ENCODE measurements at regions not wholly inside any gene's neighbourhood (a gene's known extent, or its start where the extent isn't known, plus 50 kb on each side); places are given as distances from the start of the nearest gene placed in this dataset.

GRCh38 chr3:191808073-191808472 lies 347.1 kb downstream of the PYDC2 start:
- Histone ChIP-seq H3K4me1 (ENCODE audit: control insufficient read depth, insufficient read depth, low read length) (no peaks in the 10 kb centered on the region), H3K4me3 (ENCODE audit: low read length) (no peak overlapping the region), H3K36me3 (ENCODE audit: control insufficient read depth, insufficient read depth, low read length) (no peaks in the 10 kb centered on the region), H3K27ac (ENCODE audit: low read length) (no peak overlapping the region), H3K27me3 (ENCODE audit: control insufficient read depth, insufficient read depth, low read length) (no peaks in the 10 kb centered on the region), H3K9me3 (ENCODE audit: control insufficient read depth, insufficient read depth, low read length) (no peaks in the 10 kb centered on the region)
- WGBS (ENCODE audit: insufficient coverage, insufficient read length) = no CpG with 5 or more reads among the region's 3 CpGs
- no peak for DNase-seq (ENCODE audit: low read depth, low spot score)

DNA sequence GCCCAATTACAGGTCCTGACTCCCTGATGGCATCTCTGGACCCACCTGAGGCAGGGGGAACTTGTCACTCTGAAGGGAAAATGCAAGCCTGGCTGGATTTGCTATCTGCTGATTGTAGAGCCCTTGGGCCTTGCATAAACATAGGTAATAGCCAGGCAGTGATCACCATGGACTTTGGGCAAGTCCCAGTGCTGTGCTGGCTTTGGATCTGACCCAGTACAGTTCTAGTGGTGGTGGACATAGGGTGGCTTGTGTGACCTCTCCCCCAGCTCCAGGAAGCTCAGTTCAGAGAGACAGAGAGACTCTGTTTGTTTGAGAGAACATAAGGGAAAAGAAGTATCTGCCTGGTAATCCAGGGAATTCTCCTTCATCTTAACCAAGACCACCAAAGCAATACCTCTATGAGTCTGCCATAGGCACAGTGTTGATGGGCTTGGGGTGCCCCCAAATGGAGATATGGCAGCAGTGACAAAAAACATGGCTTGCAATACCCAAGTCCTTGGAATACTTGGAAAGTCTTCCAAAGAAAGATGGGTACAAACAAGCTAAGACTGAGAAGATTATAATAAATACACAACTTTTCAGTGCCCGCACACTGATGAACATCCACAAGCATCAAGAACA lies 348.5 kb downstream of the PYDC2 start:
- H3K27me3 ChIP-seq (ENCODE audit: control insufficient read depth, insufficient read depth, low read length) = no peaks in the 10 kb centered on the region
- DNase-seq (ENCODE audit: low read depth, low spot score) = no peak
- no peaks in the 10 kb centered on the region for H3K9me3 ChIP-seq (ENCODE audit: control insufficient read depth, insufficient read depth, low read length)
- no CpG with 5 or more reads among the region's 1 CpG for WGBS (ENCODE audit: insufficient coverage, insufficient read length)
- H3K27ac ChIP-seq (ENCODE audit: low read length) = no peak overlapping the region
- H3K4me3 ChIP-seq (ENCODE audit: low read length) = no peak overlapping the region
- H3K4me1 ChIP-seq (ENCODE audit: control insufficient read depth, insufficient read depth, low read length) = no peaks in the 10 kb centered on the region
- no peaks in the 10 kb centered on the region for H3K36me3 ChIP-seq (ENCODE audit: control insufficient read depth, insufficient read depth, low read length)

GRCh38 chr3:191813245-191813644 lies 352.3 kb downstream of the PYDC2 start:
- no peaks in the 10 kb centered on the region for H3K9me3 ChIP-seq (ENCODE audit: control insufficient read depth, insufficient read depth, low read length)
- H3K4me3 ChIP-seq (ENCODE audit: low read length) = no peak overlapping the region
- DNase-seq (ENCODE audit: low read depth, low spot score) = no peak
- H3K27me3 ChIP-seq (ENCODE audit: control insufficient read depth, insufficient read depth, low read length) = no peaks in the 10 kb centered on the region
- no peak overlapping the region for H3K27ac ChIP-seq (ENCODE audit: low read length)
- no peaks in the 10 kb centered on the region for H3K4me1 ChIP-seq (ENCODE audit: control insufficient read depth, insufficient read depth, low read length)
- no peaks in the 10 kb centered on the region for H3K36me3 ChIP-seq (ENCODE audit: control insufficient read depth, insufficient read depth, low read length)

DNA sequence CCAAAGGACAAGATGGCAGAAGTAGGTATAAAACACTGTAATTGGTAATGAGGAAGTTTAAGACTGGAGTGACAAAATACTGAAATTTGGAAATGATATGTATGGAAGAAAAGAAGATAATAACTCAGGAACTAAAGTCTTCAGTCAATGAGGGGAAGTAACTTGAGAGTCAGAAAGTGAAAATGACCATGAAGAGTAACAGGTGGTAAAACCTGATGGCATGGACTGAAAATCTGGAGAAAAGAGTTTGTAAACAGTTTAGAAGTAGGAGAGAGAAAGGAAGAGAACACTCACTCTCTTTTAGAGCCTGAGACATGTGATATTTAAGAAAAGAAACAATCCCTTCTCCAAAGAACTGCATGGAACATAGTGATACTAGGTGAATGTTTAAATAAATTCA lies 387.9 kb downstream of the PYDC2 start:
- Histone ChIP-seq H3K27ac (ENCODE audit: low read length) (no peak overlapping the region), H3K27me3 (ENCODE audit: control insufficient read depth, insufficient read depth, low read length) (no peaks in the 10 kb centered on the region), H3K9me3 (ENCODE audit: control insufficient read depth, insufficient read depth, low read length) (no peaks in the 10 kb centered on the region), H3K4me3 (ENCODE audit: low read length) (no peak overlapping the region), H3K36me3 (ENCODE audit: control insufficient read depth, insufficient read depth, low read length) (no peaks in the 10 kb centered on the region), H3K4me1 (ENCODE audit: control insufficient read depth, insufficient read depth, low read length) (no peaks in the 10 kb centered on the region)
- no peak for DNase-seq (ENCODE audit: low read depth, low spot score)

DNA sequence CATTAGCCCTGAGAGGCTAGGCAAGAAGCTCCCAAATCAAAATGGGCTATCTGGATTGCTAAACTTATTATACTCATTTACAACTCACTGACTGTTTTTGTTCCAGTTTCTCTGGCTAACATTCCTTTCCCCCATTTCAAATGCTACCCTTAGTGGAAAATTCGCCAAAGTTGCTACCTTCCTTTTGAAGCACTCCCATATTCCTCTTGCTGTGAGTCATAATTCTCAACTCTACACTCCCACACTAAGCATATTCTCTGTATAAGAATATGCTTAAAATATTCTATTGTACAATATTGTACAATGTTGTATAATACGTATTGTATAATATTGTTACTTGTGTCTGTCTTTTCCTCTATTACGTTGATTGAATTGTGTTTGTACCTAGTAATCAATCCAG lies 398.6 kb downstream of the PYDC2 start:
- no peaks in the 10 kb centered on the region for H3K9me3 ChIP-seq (ENCODE audit: control insufficient read depth, insufficient read depth, low read length)
- DNase-seq (ENCODE audit: low read depth, low spot score) = no peak
- H3K36me3 ChIP-seq (ENCODE audit: control insufficient read depth, insufficient read depth, low read length) = no peaks in the 10 kb centered on the region
- H3K27ac ChIP-seq (ENCODE audit: low read length) = no peak overlapping the region
- no CpG with 5 or more reads among the region's 3 CpGs for WGBS (ENCODE audit: insufficient coverage, insufficient read length)
- H3K27me3 ChIP-seq (ENCODE audit: control insufficient read depth, insufficient read depth, low read length) = no peaks in the 10 kb centered on the region
- no peaks in the 10 kb centered on the region for H3K4me1 ChIP-seq (ENCODE audit: control insufficient read depth, insufficient read depth, low read length)
- no peak overlapping the region for H3K4me3 ChIP-seq (ENCODE audit: low read length)

- H3K27me3 ChIP-seq (ENCODE audit: control insufficient read depth, insufficient read depth, low read length) = no peaks in the 10 kb centered on the region
- no peaks in the 10 kb centered on the region for H3K9me3 ChIP-seq (ENCODE audit: control insufficient read depth, insufficient read depth, low read length)
- DNase-seq (ENCODE audit: low read depth, low spot score) = no peak
- no peaks in the 10 kb centered on the region for H3K36me3 ChIP-seq (ENCODE audit: control insufficient read depth, insufficient read depth, low read length)
- no peak overlapping the region for H3K4me3 ChIP-seq (ENCODE audit: low read length)
- no CpG with 5 or more reads among the region's 5 CpGs for WGBS (ENCODE audit: insufficient coverage, insufficient read length)
- H3K4me1 ChIP-seq (ENCODE audit: control insufficient read depth, insufficient read depth, low read length) = no peaks in the 10 kb centered on the region
- no peak overlapping the region for H3K27ac ChIP-seq (ENCODE audit: low read length)
Measured at GRCh38 chr3:191869738-191870415, 408.9 kb downstream of the PYDC2 start.

GRCh38 chr3:191873736-191874135 lies 412.8 kb downstream of the PYDC2 start:
- H3K4me1 ChIP-seq (ENCODE audit: control insufficient read depth, insufficient read depth, low read length) = no peaks in the 10 kb centered on the region
- H3K27me3 ChIP-seq (ENCODE audit: control insufficient read depth, insufficient read depth, low read length) = no peaks in the 10 kb centered on the region
- no peaks in the 10 kb centered on the region for H3K36me3 ChIP-seq (ENCODE audit: control insufficient read depth, insufficient read depth, low read length)
- no peaks in the 10 kb centered on the region for H3K9me3 ChIP-seq (ENCODE audit: control insufficient read depth, insufficient read depth, low read length)
- no peak overlapping the region for H3K27ac ChIP-seq (ENCODE audit: low read length)
- no CpG with 5 or more reads among the region's 2 CpGs for WGBS (ENCODE audit: insufficient coverage, insufficient read length)
- DNase-seq (ENCODE audit: low read depth, low spot score) = no peak
- H3K4me3 ChIP-seq (ENCODE audit: low read length) = no peak overlapping the region

- no peak for DNase-seq (ENCODE audit: low read depth, low spot score)
- Histone ChIP-seq H3K4me1 (ENCODE audit: control insufficient read depth, insufficient read depth, low read length) (no peaks in the 10 kb centered on the region), H3K36me3 (ENCODE audit: control insufficient read depth, insufficient read depth, low read length) (no peaks in the 10 kb centered on the region), H3K9me3 (ENCODE audit: control insufficient read depth, insufficient read depth, low read length) (no peaks in the 10 kb centered on the region), H3K27me3 (ENCODE audit: control insufficient read depth, insufficient read depth, low read length) (no peaks in the 10 kb centered on the region), H3K4me3 (ENCODE audit: low read length) (no peak overlapping the region), H3K27ac (ENCODE audit: low read length) (no peak overlapping the region)
- no CpG with 5 or more reads among the region's 3 CpGs for WGBS (ENCODE audit: insufficient coverage, insufficient read length)
Measured at GRCh38 chr3:191882289-191882688, 421.3 kb downstream of the PYDC2 start.

- no peaks in the 10 kb centered on the region for H3K4me1 ChIP-seq (ENCODE audit: control insufficient read depth, insufficient read depth, low read length)
- H3K27me3 ChIP-seq (ENCODE audit: control insufficient read depth, insufficient read depth, low read length) = no peaks in the 10 kb centered on the region
- H3K4me3 ChIP-seq (ENCODE audit: low read length) = no peak overlapping the region
- H3K9me3 ChIP-seq (ENCODE audit: control insufficient read depth, insufficient read depth, low read length) = no peaks in the 10 kb centered on the region
- DNase-seq (ENCODE audit: low read depth, low spot score) = no peak
- H3K27ac ChIP-seq (ENCODE audit: low read length) = no peak overlapping the region
- no peaks in the 10 kb centered on the region for H3K36me3 ChIP-seq (ENCODE audit: control insufficient read depth, insufficient read depth, low read length)
Measured at GRCh38 chr3:191884132-191884531, 423.2 kb downstream of the PYDC2 start.

DNA sequence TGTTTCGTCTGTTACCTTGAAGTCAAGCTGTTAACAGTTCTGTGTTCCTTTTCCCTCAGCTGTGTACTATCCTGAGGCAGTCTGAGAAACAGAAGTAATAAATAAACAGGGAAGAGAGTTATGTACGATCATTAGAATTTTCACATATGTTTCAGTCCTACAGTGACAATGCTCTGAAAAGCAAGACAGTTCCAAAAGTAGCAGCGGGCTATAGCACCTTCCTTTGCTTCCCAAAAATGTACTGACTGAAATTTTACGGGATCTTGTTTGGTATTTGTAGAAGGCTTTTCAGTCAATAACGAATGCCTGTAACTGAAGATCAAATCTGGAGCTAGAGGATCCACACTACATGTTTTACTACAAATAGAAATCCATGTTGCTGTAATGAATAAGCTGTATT lies 428.1 kb downstream of the PYDC2 start:
- Histone ChIP-seq H3K36me3 (ENCODE audit: control insufficient read depth, insufficient read depth, low read length) (no peaks in the 10 kb centered on the region), H3K27ac (ENCODE audit: low read length) (no peak overlapping the region), H3K4me1 (ENCODE audit: control insufficient read depth, insufficient read depth, low read length) (no peaks in the 10 kb centered on the region), H3K9me3 (ENCODE audit: control insufficient read depth, insufficient read depth, low read length) (no peaks in the 10 kb centered on the region), H3K4me3 (ENCODE audit: low read length) (no peak overlapping the region), H3K27me3 (ENCODE audit: control insufficient read depth, insufficient read depth, low read length) (no peaks in the 10 kb centered on the region)
- no CpG with 5 or more reads among the region's 5 CpGs for WGBS (ENCODE audit: insufficient coverage, insufficient read length)
- no peak for DNase-seq (ENCODE audit: low read depth, low spot score)

GRCh38 chr3:191889756-191890155 lies 428.8 kb downstream of the PYDC2 start:
- Histone ChIP-seq H3K4me1 (ENCODE audit: control insufficient read depth, insufficient read depth, low read length) (no peaks in the 10 kb centered on the region), H3K9me3 (ENCODE audit: control insufficient read depth, insufficient read depth, low read length) (no peaks in the 10 kb centered on the region), H3K27me3 (ENCODE audit: control insufficient read depth, insufficient read depth, low read length) (no peaks in the 10 kb centered on the region), H3K4me3 (ENCODE audit: low read length) (no peak overlapping the region), H3K27ac (ENCODE audit: low read length) (no peak overlapping the region), H3K36me3 (ENCODE audit: control insufficient read depth, insufficient read depth, low read length) (no peaks in the 10 kb centered on the region)
- no CpG with 5 or more reads among the region's 1 CpG for WGBS (ENCODE audit: insufficient coverage, insufficient read length)
- DNase-seq (ENCODE audit: low read depth, low spot score) = no peak
